RPMI7951 (cell line): ENCODE measurements at regions not wholly inside any gene's neighbourhood (a gene's known extent, or its start where the extent isn't known, plus 50 kb on each side); places are given as distances from the start of the nearest gene placed in this dataset.

Experiments
- DNase-seq: peaks from one replicate; pipeline ENCODE4 v3.0.0-alpha.2; 2012; ENCODE audit warnings: low read depth

DNA sequence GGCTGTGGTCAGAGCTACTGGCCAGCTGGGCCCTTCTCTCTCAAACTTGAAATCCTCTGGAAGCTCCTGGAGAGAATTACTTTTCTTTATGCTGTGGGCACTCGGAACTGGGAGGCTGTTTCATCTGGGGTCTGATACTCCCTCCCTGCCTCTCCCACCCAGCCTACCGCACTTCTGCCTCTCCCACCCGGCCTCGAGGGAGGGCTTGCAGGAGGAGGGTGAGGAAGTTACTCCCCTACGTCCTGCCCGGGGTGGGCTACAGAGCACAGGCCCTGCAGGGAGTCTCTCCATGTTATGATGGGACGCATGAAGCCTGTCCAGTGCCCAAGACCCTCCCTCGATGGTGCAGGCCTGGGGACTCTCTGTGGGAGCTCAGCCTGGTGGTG, 584.6 kb upstream of the MKI67 start:
- DNase-seq = no peak

DNA sequence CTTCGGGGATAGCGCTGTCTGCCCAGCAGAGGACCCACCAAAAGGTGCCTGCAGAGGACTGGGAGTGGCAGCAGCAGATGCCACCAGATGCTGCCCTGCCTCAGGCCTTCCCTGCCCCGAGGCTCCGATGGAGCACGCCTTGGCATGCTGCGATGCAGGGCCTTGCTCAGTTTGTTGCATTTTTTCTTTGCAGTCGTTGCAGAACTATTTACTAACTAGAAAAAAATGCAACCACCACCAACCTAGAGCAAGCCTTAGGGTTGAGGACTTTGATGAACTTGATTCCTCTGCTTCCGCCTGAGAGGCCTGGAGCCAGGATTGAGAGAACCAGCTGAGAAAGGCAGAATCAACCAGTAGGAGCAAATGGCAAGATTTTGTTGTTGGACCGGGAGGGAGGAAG, 585.6 kb upstream of the MKI67 start:
- DNase-seq = no peak

GRCh38 chr10:128712661-128713400, 586.6 kb upstream of the MKI67 start:
- DNase-seq = no peak

DNA sequence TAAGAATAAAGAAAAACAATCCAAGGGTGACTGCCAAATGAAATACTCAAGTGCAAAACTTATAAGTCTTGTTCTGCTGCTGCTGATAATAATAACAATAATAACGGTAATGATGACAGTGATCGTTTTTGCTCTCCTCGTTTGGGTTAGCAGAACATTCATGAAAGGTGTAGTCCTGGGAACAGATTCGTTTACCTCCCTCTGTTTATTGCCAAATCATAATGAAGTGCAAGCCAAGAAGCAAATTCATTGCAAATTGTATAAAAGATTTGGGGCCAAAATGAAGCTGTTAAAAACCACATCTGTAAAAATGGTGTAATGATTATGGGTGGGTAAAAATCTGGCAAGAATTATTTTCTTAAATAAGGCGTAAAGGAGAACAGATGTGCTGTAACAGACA, 587.2 kb upstream of the MKI67 start:
- no peak for DNase-seq

DNA sequence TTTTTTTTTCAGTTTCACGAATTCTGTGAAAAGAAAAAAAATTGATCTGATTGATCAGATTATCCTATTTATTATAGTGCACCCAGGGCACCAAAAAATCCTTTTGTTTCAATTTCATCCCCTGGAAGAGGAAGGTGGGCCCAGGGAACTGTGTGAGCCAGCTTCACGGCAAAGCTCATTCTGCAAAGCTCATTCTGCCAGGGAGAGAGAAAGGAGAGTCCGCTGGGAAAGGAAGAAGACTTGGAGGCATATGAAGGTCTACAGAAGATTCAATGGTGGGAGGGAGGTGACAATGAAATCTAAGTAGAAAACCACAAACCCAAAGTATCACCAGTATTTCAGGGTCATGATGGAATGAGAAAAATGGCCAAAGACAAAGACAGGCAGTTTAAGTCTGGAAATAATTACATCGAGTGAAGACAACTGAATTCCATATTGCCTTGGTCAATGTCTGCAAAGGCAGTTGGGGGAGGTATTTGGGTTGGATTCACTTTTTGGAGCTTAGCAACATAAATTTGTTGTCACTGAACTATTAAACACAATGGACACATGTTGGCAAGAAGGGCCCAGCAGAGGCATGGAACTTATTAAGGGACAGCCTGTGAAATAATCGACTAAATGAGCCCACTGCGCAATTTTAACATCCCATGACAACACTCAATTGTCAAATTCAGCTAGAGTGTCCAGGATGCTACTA, 587.8 kb upstream of the MKI67 start:
- DNase-seq = no peak

- DNase-seq = no peak
Observed at GRCh38 chr10:128714644-128715415, 588.6 kb upstream of the MKI67 start.

DNA sequence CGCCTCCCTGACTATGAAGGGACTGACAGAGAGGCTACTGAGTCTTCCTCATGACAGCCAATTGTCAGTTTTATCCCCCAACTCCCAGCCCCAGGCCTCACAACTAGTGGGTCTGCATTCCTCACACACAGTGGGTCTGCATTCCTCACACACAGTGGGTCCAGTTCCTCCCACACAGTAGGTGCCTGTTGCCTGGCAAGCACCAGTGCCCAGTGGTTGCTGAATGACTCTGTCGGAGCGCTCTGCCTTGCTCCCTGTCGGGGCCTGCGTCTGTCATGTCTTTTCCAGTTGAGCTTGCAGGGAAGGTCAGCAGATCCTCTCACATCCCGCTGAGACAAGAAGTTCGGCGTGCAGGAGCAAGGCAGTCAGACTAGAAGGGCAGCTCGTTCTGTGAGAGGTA, 590.0 kb upstream of the MKI67 start:
- DNase-seq = no peak

- no peak for DNase-seq
Observed at GRCh38 chr10:128721963-128722445, 595.8 kb upstream of the MKI67 start.

DNA sequence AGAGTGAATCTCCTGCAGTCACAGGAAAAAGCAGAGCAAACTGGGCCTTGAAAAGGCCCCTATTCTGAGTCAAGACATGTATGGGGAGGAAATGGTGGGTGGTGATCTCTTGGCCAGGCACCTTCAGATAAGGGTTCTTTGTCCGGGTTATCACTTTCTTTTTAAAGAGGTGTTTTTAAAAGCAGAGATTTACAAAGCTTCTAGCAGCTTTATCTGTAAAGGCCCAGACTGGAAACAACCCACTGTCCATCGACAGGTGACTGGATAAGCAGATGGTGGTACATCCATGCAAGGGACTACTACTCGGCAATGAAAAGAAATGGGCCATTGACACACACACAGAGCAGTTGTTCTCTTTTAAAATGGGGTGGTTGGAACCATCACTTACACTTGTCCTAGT, 596.7 kb upstream of the MKI67 start:
- DNase-seq = no peak

- DNase-seq = no peak
Observed at GRCh38 chr10:128723631-128724205, 597.5 kb upstream of the MKI67 start.

GRCh38 chr10:128725531-128725930, 599.3 kb upstream of the MKI67 start:
- DNase-seq = no peak

DNA sequence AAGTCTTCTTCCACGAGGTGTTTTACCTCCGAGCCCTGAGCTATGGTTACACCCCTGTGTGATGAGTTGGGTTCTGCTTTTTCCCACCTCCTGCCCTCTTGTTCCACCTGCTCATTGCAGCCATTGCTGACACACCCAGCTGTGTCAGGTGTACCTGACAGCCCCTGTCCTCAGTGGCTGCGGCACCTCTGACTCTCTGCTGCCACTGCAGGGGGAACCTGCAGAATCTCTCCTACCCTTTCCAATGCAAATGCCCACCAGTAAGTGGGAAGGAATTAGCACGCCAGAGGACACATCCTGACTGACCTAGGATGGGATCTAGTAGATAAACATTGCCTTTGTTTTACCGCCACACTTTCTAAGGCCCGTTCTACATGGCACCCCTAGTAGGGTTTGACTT, 600.9 kb upstream of the MKI67 start:
- DNase-seq = no peak

- no peak for DNase-seq
Observed at GRCh38 chr10:128729910-128730420, 603.7 kb upstream of the MKI67 start.

DNA sequence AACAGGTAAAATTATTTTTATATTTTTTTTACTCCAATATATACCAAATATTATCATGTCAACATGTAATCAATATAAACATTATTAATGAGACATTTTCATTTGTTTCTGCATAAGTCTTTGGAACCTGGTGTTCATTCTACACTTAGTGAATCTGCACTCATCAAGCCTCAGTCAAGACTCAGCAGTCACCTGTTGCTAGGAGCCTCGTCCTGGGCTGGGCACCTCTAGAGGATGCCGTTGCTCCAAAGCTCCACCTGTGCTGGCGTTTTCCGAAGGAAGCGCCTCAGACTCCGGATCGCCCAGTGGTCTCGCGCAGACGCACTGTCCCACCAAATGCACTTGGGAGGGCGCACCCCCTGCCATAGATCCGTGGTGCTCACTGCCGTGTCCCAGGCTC, 604.7 kb upstream of the MKI67 start:
- no peak for DNase-seq

DNA sequence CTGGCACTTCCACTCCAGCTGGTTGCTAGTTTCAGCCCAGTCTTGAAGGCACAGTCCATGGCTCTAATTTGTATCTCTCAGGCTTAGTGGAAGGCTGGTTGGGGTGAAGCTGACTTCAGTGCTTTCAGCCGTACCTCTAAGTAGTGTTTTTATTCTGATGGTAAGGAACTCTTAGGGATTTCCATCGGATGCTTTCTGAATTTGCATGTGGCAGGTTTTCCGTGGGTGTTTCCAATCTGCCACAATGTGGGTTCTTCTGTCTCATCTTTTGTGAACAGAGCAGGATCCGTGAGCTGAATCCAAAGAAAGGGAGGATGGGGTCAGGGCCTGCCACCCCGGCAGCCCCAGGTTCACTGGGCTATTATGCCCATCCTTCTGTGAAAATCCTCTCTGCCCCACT, 607.9 kb upstream of the MKI67 start:
- no peak for DNase-seq

DNA sequence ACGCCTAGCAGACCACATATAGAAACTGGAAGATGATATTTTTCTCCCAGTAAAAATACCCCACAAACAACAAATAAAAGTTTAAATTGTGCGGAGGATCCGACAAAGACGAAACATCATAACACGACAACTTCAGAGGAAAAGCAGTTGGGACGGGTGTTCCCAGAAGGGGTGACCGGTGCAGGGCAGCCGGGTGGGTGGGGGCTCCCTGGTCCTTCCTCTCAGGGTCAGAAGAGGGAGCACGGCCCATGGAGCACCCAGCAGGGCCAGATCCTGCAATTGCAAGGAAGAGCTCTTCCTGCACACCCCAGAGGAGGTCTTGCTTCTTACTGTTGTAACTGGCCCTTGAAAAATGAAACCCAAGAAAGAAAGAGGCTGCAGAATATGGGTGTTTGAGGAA, 608.5 kb upstream of the MKI67 start:
- no peak for DNase-seq

GRCh38 chr10:128735996-128736395, 609.8 kb upstream of the MKI67 start:
- no peak for DNase-seq

DNA sequence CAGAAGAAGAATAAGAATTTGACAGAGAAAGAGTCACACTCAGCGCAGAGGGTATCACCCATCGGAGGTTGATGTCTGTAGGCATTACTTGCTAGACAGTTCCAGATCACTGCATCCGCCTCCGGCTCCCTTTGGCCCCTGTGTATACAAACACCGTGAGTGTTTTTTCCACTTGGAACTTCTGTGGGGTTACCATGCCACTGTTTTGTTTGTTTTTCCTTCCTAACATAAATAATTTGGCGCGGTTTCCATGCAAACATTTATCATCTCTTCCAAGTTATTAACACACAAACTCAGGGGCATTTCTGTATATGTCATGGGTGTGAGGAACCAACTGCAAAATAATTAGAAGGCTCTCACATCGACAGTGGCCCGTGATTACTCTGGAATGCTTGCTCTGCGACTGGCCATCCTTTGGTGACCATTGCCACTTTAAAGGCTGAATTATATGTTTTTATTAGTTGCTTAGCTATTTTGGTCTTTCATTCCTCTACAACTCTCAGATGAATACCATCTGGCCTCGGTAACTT, 612.2 kb upstream of the MKI67 start:
- DNase-seq = no peak

- no peak for DNase-seq
Observed at GRCh38 chr10:128739930-128740329, 613.7 kb upstream of the MKI67 start.

GRCh38 chr10:128741180-128741579, 615.0 kb upstream of the MKI67 start:
- DNase-seq = no peak

DNA sequence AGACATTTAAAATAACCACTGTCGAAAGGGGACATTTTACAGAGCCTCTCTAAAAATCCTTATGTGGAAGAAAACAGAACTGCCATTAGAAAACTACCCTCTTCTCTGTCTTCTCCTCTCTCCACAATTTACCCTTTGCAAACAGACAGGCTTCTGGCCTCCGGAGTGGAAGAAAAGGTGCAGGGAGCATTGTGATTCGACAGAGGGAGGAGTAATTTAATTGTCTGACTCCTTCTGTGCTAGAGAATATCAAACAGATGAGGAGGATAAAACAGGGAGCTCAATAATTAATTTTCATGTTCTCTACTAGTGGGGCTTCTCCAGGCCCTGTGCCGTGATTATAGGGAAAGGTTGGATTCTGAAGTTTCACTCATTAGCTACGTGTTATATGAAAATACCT, 615.5 kb upstream of the MKI67 start:
- DNase-seq = no peak

- no peak for DNase-seq
Observed at GRCh38 chr10:128744092-128744491, 617.9 kb upstream of the MKI67 start.
